Astrocyte of the spinal cord (primary cell): ENCODE measurements at regions not wholly inside any gene's neighbourhood (a gene's known extent, or its start where the extent isn't known, plus 50 kb on each side); places are given as distances from the start of the nearest gene placed in this dataset.

Experiments
- DNase-seq: peaks from one replicate; pipeline ENCODE4 v3.0.0; 2011; ENCODE audit warnings: low read depth, low spot score
- H3K4me3 ChIP-seq: 2 replicates; pipeline ENCODE4 v1.5.1; 2011; ENCODE audit warnings: low read depth, mild to moderate bottlenecking, low read length, moderate library complexity
- CTCF ChIP-seq: IDR thresholded peaks from 2 replicates; pipeline ENCODE4 v1.5.1; 2012; ENCODE audit warnings: low read depth, mild to moderate bottlenecking, low read length, inconsistent platforms
- in situ Hi-C: cut with HindIII; loops from 2 replicates; pipeline ENCODE4 v1.10.0; 2017; ENCODE audit warnings: low sequenced_read_pairs

GRCh38 chr11:110362971-110363509 lies 66.6 kb upstream of the RDX start:
- in situ Hi-C loops: no loop called here
- DNase-seq: no peak
- TF ChIP-seq CTCF: no peak
- H3K4me3 ChIP-seq: no peak overlapping the region

- in situ Hi-C loops: no loop called here
- no peak for TF ChIP-seq CTCF
- H3K4me3 ChIP-seq: no peak overlapping the region
- DNase-seq: peak; percentile 31
These were observed 63.5 kb upstream of the FDX1 start for GRCh38 chr11:110366291-110366690.

- no peak for TF ChIP-seq CTCF
- no peak overlapping the region for H3K4me3 ChIP-seq
- in situ Hi-C loops: no loop called here
- DNase-seq: no peak
These were observed 62.2 kb upstream of the FDX1 start for GRCh38 chr11:110367571-110367970.

GRCh38 chr11:110371084-110371483 lies 58.7 kb upstream of the FDX1 start:
- no peak for DNase-seq
- H3K4me3 ChIP-seq: no peak overlapping the region
- in situ Hi-C loops: no loop called here
- TF ChIP-seq CTCF: no peak

GRCh38 chr11:110373051-110373702 lies 56.6 kb upstream of the FDX1 start:
- peak; percentile 64 for DNase-seq
- no peak overlapping the region for H3K4me3 ChIP-seq
- TF ChIP-seq CTCF: no peak
- in situ Hi-C loops: no loop called here

- in situ Hi-C loops: no loop called here
- DNase-seq: no peak
- no peak overlapping the region for H3K4me3 ChIP-seq
- TF ChIP-seq CTCF: no peak
These were observed 54.8 kb upstream of the FDX1 start for GRCh38 chr11:110374921-110375320.
